Amygdala (tissue), 56 donors: ENCODE measurements at regions not wholly inside any gene's neighbourhood (a gene's known extent, or its start where the extent isn't known, plus 50 kb on each side); places are given as distances from the start of the nearest gene placed in this dataset.

Source experiments
- DNase-seq, 56 donors: peaks; one replicate each; lab custom pipeline; 2025; lab: John Stamatoyannopoulos, UW

DNA sequence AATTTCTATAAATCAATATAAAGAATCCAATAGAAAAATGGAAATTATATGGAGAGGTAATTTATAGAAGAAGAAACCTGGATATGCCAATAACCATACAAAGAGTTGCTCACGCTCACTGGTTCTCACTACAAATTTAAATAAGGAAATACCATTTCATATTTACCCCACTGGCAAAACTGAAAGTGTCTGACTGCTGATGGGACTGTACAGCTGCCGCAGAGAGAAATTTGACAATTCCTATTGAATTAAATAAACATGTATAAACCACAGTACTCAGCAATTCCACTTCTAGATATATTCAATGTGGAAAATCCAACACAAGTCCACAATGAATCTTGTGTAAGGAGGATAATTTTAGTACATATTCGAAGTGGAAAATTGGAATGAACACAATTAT, 830.4 kb upstream of the GRAMD2B start:
- no peak for DNase-seq

DNA sequence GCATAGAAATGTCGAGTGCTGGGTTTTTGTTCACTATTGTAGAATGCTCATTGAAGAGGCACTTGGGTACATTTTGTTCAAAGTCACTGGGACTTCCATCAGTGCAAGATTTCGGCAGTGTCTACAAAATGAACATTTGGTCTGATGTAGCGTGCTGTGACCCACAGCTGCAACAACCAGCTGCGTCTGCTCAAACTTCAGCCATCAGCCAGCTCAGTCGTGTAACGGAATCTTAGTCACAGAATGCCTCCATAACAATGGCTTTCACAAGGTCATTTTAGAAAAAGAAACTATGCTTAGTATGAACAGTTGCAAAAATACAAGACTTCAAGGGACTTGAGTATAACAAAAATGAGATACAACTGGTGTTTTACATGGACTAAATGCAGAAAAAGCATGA, 828.1 kb upstream of the GRAMD2B start:
- DNase-seq, result peak in 24 of 56 donors; percentile 1 to 68 (median 34)

DNA sequence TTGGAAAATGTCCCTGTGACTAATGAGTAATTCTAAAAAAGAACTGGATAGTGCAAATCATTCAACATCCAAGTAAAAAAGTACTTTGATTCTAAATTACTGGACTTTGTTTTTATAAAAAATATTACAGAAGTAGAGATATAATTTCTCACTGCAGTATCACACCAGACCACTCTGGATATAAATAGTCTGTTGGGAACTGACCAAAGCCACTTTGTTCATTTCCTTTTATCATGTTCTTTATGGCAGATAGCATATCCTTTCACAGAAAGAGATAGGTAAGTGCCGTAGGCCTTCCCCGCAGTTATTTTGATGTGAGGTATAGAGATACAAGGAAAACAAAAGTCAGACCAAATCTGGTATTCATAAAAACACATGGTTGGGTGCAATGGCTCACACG, 827.4 kb upstream of the GRAMD2B start:
- DNase-seq, result no peak

DNA sequence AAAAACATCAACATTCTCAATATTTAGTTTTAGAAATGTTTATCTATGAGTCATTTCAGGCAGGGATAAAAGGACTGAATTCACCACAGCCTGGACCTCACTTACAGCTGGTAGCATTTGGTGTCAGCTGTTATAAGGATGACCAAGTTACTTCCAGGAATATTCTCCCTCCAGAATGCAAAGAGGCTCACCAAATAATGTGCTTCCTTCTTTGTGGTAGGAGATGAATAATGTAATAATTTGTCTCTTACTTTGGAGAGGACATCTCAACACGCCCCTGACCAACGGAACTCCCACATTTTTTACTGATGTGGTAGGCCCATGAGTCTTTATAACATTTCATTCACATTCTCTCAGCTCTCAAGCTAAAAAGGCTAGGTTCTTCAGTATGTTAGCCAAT, 825.9 kb upstream of the GRAMD2B start:
- DNase-seq, result no peak

DNA sequence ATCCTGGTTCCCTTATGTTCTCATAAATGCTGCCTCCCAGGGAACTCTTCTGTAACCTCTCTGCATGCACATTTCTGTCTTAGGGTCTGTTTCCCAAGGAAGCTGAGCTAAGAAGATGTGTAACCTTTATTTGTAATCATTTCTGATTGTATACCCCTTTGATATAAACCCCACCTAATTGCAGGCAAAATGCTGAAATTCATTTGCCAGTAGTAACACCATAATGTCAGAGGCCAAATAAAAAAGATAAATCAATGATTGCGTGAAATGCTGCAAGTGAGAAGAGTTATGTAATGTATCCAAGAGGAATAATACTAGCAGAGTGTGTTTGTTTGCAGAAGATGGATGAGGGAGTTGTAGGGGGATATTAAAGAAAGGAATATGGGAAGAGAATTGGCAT, 822.6 kb upstream of the GRAMD2B start:
- DNase-seq, result no peak

DNA sequence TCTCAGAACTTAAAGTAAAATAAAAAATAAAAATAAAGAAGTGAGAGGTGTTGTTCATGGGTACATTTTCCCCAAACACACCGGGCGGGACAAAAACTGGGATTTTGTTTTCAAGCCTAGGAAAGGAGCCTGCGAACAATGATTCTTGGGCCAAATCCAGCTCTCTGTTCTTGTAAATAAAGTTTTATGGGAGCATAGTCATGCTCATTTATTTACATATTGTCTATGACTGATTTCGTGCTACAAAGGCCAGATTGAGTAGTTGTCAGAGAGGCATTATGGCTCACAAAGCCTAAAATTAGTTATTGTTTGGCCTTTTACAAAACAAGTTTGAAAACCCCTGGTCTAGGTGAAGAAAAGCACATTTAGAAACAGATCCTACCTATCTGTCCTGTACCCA, 821.0 kb upstream of the GRAMD2B start:
- no peak for DNase-seq

DNA sequence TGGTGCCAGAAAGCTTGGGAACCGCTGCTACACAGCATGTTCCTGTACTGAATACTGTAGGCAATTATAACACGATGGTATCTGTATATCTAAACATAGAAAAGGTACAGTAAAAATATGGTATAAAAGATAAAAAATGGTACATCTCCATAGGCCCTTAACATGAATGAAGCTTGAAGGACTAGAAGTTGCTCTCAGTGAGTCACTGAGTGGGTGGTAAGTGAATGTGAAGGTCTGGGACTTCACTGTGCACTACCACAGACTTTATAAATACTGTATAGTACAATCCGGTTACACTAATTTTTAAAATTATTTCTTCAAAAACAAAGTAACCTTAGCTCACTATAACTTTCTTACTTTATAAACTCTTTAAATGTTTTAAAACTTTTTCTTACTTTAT, 819.9 kb upstream of the GRAMD2B start:
- no peak for DNase-seq

DNA sequence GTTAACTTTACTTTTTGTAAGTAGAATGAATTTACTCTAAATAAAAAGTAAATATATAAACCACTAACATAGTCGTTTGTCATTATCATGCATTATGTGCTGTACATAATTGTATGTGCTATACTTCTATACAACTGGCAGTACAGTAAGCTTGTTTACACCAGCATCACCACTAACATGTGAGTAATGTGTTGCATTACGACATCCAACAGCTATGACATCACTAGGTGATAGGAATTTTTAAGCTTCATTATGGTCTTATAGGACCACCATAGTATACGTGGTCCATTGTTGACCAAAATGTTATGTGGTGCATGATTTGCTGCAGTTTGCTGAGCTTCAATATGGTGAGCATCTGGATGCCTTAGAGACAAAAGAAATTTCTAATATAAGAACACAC, 819.1 kb upstream of the GRAMD2B start:
- DNase-seq, result no peak

DNA sequence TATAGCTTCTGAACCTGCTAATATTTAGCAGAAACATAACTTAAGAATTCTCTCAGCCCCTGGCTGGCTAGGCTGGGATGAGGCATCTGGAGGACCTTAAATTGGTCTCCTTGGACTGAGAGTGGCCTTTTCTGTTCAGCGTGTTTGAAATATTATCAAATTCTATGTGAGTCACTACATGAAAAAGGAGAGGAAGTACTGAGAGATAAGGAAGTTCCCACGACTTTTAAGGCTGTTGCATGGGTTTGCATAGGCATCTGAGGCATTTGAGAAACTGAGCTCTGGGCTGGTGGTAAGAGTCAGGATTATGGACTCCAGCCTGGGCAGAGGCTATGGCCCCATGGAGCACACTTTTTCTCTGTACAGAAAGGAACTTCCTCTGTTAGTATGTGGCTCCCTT, 816.2 kb upstream of the GRAMD2B start:
- DNase-seq, result no peak

DNA sequence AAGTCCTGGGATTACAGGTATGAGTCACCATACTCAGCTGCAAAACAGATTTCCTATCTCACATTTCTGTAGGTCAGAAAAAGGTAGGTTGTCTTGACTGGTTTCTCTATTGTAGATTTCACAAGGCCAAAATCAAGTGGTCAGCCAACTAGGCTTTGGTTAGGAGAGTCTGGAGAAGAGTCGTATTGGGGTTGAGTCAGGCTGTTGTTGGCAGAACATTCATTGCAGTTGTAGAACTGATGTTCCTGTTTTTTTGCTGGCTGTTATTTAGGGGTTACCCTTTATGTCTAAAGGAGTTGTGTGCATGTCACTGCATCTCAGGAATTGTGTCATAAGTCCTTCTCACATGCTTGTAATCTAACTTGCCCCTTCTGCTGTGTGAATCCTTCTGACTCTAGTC, 814.2 kb upstream of the GRAMD2B start:
- no peak for DNase-seq

DNA sequence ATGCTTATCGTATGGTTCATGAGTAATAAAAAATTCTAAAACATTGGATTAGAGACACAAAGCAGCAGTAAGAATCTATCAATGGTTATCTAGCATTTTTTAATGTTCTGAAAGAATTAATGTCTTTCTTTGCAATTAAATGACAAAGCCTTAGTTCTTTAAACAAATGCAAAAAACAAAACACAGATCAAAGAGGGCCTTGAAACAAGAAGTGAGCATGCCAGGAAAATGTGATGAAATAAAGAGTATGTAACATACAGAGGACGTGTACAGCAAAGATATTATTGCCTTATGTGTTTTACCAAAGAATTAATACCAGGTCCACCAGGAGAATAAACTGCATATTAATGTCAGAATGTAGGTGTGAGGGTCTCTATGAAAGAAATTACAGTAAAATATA, 812.3 kb upstream of the GRAMD2B start:
- DNase-seq, result no peak

DNA sequence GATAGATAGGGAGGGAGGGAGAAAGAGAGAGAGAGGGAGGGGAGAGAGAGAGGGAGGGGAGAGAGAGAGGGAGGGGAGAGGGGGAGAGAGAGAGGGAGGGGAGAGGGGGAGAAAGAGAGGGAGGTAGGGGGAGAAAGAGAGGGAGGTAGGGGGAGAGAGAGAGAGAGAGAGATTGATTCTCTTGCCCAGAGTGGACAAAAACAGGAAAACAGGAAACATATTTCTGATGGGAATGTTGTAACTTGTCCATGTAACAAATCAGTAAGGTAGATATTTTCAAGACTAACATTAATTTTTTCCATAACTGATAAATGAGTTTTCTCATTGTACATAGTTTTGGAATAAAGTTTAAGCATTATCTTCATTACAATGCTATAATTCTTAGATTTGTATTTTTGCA, 811.7 kb upstream of the GRAMD2B start:
- DNase-seq, result no peak

DNA sequence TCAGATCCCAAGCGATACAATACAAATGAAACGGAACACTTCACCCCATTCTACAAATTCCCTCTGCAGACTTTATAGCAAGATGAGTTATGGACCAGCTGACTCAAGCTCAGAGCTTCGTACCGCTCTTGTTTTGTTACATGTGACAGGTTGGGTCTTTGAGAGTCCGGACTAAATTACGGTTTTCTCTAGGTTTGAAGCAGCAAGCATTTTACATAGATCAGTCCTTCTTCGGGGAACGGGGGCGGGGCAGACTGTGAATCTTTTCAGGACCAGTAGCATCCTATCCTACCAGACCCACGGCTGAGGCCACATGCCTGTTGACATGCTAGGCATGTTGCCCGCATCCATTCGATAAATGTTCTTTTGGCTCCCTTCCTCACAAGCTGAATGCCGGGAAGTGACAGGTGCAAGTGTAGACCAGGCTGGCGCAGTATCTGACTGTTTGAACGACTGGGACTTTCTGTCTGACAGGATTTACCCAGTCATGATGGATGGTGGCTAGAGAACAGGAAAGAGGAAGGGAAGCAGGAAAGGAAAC, 811.0 kb upstream of the GRAMD2B start:
- peak in 24 of 56 donors; percentile 2 to 32 (median 10) for DNase-seq

DNA sequence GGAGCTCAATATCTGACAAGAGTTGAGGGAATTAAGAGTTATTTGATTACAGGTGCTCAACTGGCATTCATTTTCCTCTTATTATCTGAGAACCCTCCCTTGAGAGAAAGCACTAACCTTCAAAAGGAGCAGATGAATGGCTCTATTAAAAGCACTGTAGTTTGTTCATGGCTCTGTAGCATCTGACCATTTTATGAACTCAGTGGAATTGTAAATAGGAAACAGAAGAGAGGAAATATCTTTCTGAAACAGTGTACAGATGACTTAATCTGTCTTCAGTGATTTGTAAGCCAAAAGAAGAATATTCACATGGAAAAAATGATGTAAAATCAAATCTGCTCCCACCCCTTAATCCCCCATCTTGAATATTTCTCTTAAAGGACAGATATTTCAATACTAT, 810.4 kb upstream of the GRAMD2B start:
- no peak for DNase-seq

DNA sequence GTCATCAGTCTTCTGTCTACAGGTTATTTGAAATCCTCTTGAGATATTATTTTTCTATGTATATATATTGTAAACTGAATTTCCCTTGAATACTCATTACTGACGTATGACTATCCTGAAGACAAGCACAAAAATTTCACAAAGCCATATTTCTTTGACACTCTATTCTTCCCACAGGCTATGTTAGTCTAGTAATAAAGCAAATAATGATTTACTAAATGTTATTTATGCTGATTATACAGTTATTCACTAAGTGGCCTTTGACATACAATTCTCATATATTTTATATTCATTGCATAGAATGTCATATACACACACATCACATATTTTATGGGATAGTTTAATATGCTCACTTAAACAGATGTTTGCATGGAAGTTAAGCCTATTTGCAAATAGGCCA, 793.0 kb upstream of the GRAMD2B start:
- no peak for DNase-seq

DNA sequence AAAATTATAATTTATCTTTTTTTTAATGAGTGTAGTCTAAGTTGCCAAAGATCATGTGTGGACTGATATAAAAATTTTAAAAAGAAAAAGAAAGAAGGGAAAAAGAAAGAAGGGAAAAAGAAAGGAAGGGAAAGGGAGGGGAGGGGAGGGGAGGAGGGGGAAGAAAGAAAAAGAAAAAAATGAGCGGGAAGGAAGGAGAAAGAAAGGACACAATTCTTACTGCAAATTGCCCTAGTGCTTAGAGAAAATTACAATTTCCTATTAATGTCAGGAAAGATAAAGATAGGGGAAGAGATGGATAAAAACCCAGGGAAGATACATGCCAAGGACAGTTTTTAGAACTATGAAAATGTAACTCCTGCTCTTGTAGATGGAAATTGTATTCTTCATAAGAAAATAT, 789.7 kb upstream of the GRAMD2B start:
- no peak for DNase-seq

DNA sequence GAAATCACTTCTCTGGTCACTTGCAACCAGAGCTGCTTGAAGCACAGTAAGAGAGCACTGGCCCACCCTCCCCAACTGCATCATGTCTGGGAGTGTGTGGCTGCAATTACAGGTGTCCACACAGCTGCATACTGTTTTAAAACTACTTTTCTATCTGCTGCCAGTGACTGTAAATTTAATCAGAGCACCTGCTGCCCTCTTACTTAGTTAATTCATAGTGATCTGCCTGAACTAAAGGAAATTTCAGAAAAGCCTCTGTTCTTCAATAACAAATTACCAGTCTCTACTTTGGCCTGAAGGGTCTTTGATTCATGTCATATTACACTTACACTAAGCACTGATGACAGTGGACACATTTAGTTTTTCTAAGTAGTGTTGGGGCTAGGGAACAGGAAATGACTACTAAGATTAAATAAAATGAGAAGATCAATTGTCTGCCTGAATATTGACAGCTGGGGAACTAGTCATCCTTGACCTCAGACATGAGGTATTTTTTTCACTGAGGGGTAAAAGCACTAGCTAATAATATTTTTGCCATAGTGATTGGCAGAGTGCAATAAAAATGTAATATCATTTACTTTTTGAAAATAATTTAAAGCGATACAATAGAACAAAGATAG, 788.9 kb upstream of the GRAMD2B start:
- no peak for DNase-seq

DNA sequence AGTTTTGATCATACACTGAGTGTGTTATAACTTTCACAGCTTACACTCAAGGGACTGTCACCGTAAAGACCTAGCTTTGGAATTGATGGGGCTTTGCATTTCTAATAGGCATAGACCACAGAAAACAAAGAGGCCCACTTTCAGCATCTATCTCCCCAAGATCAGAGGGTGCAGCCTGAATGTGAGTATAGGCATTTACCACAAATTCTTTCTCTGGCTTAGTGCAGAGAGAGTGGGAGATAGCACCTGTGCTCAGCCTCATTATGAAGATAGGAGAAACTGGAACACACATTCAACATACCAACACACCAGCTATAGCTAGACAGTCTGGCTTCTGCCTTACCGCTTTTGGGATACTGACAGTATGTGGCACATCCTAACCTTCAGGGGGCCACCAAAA, 783.4 kb upstream of the GRAMD2B start:
- no peak for DNase-seq

DNA sequence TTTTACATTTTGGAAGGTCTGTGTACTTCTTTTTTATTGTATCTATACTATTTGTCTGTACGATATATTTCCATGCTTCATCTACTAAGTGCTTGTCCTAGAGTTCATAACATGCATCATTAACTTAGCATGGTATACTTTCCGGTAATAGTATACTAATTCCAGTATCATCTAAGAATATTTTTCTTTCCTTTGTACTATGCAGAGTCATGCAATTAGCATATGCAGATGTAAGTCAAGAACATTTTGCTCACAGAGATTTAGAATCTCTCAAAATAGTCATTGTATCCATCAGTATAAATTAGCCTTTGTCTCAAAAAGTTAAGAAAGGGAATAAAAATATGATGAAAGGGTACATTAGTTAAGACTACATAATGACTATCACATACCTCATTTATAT, 770.4 kb upstream of the GRAMD2B start:
- DNase-seq, result no peak

DNA sequence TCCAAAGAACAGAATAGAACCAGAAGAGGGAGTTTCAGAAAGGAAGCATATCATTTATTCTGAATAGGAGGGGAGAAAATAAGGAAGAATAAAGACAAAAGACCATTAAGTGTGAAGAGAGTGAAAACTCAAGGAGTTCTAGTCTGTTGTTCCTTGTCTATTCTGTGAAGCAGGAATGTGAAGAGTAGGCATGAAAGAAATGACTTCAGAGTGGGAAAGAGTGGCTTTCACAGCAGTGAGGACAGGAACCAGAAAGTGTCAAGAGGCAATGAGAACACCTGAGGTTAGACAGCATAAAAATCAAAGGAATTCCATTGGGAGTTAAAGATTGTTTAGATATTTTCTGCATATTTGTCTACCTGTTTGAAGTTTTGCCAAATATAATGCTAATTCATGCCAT, 768.8 kb upstream of the GRAMD2B start:
- no peak for DNase-seq

DNA sequence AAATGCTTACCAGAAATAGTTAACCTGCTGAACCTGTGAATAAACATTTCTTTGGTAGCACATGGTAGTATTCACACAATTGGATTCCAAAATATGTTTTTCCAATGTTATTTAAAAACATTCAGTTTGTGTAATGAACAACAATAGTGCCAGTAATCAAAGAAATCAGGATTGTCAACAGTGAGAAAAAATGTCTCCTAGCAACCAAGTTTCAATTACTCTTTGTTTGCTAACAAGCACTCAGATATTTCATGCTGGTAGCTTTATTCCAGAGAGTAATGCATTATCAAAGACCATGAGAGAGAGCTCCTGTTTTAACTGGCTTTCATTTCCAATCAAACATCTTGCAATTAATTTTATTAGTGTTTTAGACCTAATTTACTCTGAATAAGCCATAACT, 768.1 kb upstream of the GRAMD2B start:
- no peak for DNase-seq

DNA sequence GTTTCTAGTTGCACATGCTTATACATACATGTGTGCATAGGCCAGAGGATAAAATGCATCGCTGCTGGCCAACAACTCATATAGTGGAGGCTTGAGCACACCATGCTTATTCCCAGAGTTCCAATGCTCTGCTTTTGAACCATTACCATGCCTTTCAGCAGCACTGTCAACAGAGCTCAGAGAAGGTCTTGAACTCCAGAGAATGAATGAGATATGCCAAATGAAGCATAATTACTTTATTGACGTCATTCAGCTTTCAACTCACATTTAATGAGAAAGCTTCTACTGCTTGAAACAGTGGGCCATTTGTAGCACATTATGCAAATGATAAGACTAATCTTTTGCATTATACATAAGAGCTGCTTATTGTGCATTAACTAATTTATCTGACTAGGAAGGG, 765.3 kb upstream of the GRAMD2B start:
- peak in 3 of 56 donors; percentile 4 to 19 (median 16) for DNase-seq
